ENCODE measurements at regions not wholly inside any gene's neighbourhood (a gene's known extent, or its start where the extent isn't known, plus 50 kb on each side); places are given as distances from the start of the nearest gene placed in this dataset.
"Not testable (repeated sequence)": the region's sequence is repeated elsewhere in the genome, so short reads cannot be mapped to it uniquely, and the experiment has no call there.

DNA sequence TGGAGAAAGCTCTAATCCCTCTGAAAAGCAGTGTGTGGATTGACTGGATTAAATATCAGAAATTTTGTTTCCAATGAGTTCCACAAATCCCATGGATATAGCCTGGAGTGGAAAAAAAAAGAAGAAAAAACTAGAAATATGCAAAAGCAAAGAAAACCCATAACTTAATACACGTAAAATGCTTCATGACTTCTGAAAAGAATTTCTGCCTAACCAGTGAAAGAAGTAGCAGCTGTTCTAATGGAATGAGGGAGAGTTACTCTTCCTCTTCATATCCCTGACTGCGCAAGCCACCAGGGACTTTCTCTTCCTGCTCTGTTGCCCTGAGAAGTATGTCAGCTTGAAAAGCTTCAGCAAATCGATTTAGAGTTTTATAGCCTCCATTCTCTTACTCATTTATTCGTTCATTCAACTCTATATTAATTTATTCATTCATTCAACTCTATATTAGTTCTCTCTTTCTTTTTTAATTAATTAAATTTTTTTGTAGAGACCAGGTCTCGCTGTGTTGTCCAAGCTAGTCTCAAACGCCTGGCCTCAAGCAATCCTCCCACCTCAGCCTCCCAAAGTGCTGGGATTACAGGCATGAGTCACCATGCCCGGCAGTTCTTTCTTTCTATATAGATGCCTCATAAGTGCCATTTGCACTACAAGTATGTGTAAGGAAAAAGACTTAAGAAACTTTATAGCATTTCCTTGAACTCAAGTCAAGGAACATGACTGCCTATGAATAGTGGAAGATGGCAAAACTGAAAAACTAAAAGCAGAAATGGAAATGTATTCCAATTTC, 447.3 kb upstream of the NRP1 start:
- no peak for DNase-seq

- DNase-seq: peak in 1 of 2 donors; percentile 28
Observed at GRCh38 chr10:33780961-33781360, 446.5 kb upstream of the NRP1 start.

DNA sequence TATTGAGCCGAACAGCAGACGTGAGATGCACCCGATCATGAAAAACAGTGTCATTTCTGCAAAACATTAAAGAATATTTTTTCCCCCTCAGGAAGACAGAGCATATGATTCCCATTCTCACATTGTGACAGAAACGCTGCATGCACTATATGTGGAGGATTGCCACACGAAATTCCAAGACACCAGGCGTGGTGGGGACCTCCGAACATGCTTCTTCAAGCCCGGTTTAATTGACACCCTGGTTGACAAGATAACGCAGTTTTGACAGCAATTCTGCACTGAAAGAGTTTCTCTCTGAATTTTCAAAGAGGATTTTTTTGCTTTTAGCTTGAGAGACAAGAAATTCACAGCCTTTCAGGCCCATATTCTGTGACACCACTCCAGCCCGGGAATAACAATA, 442.8 kb upstream of the NRP1 start:
- DNase-seq: no peak

- DNase-seq: no peak
Observed at GRCh38 chr10:33776419-33777070, 442.1 kb upstream of the NRP1 start.

DNA sequence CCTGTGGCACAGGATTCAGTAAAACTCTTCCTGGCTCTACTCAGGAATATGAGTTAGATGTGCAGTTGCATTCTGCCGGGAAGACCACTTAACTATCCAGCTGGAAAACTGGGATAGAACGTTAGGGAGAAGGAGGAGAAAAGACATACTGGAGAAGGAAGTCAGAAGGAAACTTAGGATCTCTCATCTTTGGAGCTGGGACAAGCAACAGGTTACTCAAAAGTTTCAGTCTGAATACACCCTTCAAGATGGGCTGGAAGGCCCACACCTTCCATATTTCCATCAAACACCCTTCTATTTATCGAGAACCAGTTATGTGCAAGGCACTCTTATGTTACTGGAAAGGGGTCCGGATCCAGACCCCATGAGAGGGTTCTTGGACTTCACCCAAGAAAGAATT, 440.4 kb upstream of the NRP1 start:
- DNase-seq: no peak

- no peak for DNase-seq
Observed at GRCh38 chr10:33773886-33774480, 439.5 kb upstream of the NRP1 start.

DNA sequence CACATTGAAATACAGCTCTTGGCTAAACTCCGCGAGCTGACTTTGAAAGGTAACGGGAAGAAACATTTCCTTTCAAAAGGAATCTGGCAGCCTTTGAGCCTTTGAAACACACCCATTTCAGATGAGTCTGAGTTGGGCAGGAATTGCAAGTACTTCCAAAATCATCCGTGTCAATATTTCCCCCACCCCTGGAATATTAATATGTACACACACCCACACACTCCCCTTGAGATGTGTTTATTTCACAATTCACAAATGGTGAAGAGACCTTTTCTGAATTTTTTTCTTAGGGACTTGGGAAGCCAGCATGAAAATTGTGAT, 438.7 kb upstream of the NRP1 start:
- DNase-seq: no peak

GRCh38 chr10:33772370-33773252, 438.1 kb upstream of the NRP1 start:
- DNase-seq: peak in 1 of 2 donors; percentile 32

DNA sequence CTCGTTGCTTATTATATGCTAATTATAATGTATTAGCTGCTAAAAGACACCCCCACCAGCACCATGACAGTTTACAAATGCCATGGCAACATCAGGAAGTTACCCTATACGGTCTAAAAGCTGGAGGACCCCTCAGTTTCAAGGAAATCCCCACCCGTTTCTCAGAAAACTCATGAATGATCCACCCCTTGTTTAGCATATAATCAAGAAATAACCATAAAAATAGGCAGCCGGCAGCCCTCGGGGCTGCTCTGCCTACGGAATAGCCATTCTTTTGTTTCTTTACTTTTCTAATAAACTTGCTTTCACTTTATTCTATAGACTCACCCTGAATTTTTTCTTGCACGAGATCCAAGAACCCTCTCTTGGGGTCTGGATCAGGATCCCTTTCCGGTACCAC, 437.4 kb upstream of the NRP1 start:
- DNase-seq: not testable (repeated sequence)

DNA sequence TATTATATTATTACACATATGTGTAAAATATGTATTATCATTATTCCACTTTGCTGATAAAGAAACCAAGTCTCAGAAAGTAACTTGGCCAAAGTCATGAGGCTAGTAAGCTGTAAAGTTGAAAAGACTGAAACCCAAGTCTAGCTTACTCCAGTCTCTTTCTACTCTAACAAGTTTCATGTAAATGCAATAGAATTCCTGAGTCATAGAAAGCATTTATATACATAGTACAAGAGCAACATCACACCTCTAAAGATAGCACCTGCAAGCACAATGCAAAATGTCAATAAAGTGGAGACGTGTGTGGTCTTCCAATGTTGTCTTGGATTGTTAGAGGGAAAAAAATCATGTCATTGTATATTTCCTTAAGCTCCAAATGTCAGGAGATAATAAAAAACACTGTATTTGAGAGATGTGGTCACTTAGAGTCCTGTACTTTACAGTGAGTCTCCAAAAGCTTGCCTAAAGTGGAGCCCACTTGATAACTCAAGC, 430.3 kb upstream of the NRP1 start:
- no peak for DNase-seq

DNA sequence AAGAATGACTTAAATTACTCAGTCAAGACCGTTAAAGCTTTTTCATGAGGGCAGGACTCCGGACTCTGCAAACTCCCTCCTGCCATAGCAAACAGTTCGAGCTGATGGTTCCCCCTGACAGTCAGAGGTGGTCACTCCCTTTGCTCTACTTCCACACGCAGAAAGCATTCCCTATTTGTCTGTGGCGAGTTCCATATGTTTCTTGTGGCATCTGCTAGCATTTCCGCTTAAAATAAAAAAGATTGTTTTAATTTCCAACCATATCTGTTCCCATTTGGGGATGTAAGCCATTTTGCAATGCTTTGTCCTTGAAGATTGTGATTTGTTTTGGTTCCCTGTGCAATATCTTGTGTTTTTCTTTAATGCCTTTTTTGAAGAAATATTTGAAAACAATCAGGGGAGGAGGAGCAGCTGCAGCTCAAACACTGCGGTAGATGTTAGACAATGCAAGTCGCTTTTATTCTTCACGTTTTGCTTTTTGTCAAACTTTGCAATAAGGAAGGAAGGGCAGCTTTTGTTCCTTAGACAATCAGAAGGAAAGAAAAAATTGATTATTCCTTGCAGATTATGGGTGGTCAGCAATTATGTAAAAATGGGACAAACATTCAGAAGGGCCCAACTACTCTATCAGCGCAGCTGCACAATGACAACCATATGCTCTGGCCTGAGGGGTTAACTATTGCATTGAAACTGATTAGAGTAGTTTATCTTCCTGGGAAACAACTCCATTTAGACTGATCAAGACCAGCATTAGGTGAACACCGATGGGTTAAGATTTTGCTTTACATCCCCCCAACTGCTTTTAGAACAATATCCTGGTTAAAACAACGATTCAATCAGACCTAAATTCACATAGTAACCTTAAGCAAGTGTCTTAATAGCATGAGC, 425.8 kb upstream of the NRP1 start:
- no peak for DNase-seq

DNA sequence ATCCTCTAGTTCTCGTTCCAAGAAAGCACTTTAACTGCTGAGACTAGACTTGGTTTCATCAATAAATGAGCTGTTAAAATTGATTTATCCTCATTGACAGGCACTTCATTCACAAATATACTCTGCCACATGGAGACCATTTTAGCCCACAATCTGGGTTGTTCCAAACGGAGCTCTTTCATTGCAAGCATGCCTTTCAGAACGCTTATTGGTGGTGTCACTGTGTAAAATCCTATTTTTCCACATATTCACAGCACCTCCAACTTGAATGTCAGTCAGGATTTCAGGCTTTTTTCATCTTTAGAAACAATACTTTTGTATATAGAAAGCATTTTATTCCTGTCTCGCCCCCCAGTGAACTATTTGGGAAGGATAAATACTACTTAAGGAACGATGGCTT, 424.7 kb upstream of the NRP1 start:
- no peak for DNase-seq

DNA sequence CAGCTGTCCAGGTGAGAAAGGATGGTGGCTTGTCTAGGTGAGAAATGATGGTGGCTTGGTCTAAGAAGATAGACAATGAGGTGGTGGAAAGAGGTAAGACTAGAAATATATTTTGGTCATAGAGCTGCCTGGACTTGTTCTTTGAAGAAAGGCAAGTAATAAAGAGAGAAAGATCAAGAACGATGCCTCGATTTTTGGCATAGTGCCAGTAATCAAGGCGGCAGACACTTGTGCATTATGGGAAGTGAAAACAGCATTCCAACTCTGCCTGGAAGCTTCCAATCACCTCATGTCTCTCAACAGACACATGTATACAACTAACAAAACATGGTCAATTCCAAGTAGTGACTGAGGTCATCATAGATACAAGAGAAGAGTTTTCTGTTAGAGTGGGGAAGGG, 423.8 kb upstream of the NRP1 start:
- no peak for DNase-seq

GRCh38 chr10:33754052-33754451, 419.6 kb upstream of the NRP1 start:
- no peak for DNase-seq

- DNase-seq: no peak
Observed at GRCh38 chr10:33753389-33753788, 418.9 kb upstream of the NRP1 start.

GRCh38 chr10:33749790-33750189, 415.3 kb upstream of the NRP1 start:
- no peak for DNase-seq

DNA sequence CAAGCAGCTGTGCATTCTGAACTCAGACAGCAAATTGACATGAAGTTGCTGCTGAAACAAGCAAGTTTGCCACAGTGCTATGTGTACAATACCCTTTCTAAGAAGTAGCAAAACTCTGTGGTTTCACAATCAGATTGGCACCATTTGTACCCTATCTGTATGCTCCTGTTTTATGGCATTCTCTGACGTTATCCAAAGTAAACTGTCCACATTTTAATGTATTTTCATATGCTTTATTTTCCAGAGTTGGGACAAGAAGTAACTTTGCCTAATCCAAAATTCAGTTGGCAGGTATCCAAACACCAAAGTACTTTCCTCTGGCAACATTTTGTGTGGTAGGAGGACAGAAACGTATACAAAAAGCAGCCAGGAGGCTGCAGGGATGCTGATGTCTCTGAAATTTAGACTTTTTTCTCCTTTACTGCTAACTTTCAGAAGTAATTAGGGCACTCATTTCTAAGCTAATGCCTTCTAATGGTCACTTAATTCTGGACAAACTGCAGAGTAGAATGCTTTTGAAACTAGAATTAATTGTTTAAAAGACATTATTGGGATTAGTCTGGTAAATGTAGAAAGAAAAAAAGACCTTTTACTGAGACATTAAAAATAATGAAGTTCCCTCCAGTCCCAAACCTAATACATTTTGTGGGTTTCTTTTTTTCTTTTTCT, 414.7 kb upstream of the NRP1 start:
- DNase-seq: peak in 1 of 2 donors; percentile 13

DNA sequence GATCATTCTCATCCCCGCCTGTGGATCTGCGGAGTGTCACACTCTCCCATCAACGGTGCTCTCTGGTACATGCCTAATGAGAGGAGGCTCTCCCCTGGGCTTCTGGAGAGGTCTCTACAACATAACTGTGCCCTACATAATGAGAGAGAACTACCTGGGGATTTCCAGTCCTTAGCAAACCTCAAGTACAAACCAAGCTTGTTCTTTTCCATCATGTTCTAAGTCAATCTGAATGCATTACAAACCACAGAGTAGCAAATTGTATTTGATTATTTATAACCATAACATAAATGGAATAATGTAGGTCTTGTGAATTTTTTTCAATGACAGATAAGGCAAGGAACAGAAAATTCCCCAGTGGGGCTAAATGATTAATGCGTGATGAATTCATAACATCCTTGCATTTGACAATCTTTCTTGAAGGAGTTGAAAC, 412.4 kb upstream of the NRP1 start:
- DNase-seq: no peak

GRCh38 chr10:33746186-33746585, 411.7 kb upstream of the NRP1 start:
- no peak for DNase-seq

- no peak for DNase-seq
Observed at GRCh38 chr10:33743429-33743857, 409.0 kb upstream of the NRP1 start.
